HG03039 (cell line): ENCODE measurements at regions not wholly inside any gene's neighbourhood (a gene's known extent, or its start where the extent isn't known, plus 50 kb on each side); places are given as distances from the start of the nearest gene placed in this dataset.
"Not testable (repeated sequence)": the region's sequence is repeated elsewhere in the genome, so short reads cannot be mapped to it uniquely, and the experiment has no call there.

ENCODE experiments used
- ATAC-seq: cut with Tn5 transposase; IDR thresholded peaks from one replicate; pipeline ENCODE4 v1.9.1; 2021; ENCODE audit warnings: mild to moderate bottlenecking, moderate library complexity; ENCODE audit not compliant: unreplicated experiment

DNA sequence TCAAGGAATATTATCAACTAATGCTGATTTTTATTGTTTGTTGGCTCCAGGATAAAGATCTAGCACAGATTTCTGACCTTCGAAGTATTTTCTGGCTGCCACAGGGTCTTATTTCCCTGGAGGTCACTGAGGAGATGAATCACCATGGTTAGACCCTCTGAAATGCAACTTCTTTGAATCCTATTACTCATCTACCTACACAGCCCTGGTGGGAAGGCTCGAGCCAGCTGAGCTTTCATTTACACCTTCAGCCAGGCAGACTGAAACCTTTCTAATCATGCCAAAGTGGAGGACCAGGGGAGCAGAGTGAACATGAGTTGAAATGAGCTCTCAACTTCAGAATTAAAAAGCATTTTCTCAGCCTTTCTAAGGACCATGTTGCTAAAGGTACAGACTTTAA, 130.5 kb downstream of the SMIM20 start:
- no peak for ATAC-seq

DNA sequence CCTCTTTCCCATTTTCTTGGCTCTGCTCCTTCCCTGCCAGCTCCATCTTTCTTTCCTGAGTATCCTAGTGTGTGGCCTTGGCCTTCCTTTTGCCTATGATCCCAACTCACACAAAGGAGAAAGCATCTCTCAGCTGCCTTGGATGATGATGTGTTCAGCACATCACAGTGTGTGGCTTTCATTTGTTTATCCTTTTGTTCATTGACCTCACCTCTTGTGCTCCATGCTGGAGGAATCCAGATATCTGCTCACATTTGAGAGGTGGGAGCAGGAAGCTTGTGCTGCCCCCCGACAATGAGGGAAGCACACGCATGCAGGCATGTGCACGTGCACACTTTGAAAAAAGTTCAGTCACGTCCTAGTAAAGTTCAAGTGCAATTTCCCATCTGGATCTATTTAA, 131.0 kb downstream of the SMIM20 start:
- ATAC-seq = no peak

GRCh38 chr4:26047795-26048194, 133.8 kb downstream of the SMIM20 start:
- ATAC-seq = no peak

DNA sequence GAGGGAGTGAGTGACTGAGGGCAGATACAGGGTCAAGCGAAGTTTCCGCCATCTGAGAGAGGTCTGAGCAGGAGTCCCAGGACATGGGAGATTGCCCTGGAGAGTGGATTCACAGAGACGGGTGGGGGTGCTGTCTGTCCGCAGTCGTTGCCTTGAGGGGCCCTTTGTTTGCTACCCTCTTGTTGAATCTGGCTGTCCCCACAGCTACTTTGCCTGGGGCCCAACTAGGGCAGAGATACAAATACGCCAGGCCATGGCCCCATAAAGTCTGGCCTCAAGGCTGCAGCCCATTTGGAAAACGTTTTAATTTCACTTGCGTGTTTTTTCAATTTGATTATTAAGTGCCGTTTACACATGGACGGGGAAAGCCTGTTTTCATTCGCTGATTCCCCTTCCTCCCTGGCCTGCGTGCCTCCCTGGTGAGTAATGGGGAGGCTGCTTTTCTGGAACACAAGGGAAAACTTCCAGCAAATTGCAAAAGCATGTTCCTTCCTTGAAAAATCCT, 134.4 kb downstream of the SMIM20 start:
- ATAC-seq = no peak

GRCh38 chr4:26048950-26049349, 134.9 kb downstream of the SMIM20 start:
- no peak for ATAC-seq

DNA sequence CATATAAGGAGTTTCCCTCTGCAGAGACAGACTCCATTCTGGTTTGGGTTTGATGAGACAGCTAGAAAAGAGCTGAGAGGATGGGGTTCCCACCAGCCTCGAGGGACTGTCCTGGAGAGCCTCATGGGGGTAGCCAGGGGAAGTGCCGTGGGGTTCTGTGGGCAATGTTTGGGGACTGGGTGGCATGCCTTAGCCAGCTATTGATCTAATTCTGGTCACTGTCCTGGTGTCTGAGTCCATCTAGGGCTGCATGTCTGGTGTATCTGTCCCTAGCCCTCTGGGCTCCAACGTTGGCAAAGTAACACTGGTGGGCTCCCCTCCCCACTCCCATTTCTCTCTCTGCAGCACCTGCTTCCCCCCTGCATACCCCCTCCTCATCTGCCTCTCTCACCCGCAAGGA, 135.4 kb downstream of the SMIM20 start:
- ATAC-seq = no peak

DNA sequence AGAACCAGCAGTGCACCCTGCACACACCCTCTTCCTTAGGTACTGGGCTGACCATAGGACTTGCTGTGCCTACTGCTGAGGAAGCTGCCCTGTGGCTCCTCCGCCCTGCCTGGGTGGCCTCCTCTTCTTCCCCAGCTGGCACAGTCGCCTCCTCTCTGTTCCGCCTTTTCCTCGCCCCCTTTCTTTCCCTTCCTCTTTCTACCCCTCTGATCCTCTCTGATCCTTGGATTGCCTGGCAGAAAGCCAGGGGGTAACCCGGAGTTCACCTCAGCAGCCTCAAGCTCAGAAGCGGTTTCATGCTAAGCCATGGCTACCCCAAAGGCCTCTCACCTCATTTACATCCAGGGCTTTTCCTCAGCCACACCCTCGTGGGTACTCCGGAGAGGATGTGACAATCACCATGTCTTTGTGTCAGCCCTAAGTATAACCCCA, 136.2 kb downstream of the SMIM20 start:
- no peak for ATAC-seq

DNA sequence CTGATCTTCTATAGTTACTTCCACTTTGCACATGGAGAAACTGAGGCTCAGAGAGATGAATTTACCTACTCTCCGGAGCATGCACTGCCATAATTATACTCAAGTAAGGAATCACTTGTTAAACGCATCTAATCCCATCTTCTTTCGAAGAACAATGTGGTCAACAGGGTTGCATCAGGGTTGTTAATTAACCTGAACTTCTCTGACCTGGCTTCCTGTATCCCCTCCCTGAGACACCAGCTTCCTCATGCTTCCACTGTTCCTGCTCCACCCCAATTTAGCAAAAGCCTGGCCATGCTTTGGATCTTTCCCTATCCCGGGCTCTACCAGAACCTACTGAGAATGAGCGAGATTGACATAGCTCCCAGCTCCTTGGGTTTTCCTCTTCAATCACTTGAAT, 136.7 kb downstream of the SMIM20 start:
- ATAC-seq = no peak

DNA sequence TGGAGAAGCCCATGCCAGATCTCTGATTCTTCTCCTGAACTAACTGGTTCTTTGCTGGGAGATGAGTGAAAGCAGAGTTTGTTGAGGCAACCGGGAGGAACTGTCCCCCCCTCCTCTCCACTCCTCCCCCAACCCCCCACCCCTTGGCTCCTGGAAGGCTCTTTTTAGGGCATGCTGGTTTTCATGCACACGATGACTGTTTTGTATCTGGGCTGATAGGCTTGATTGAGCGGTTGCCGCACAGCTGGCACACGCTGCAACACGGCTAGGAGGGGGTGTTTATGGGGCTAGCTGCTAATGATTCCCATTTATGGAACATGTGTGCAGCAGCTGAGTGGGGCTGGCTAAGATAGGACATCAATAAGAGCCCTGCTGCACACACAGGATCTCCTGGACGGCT, 137.2 kb downstream of the SMIM20 start:
- no peak for ATAC-seq

GRCh38 chr4:26052663-26053541, 138.9 kb downstream of the SMIM20 start:
- no peak for ATAC-seq

DNA sequence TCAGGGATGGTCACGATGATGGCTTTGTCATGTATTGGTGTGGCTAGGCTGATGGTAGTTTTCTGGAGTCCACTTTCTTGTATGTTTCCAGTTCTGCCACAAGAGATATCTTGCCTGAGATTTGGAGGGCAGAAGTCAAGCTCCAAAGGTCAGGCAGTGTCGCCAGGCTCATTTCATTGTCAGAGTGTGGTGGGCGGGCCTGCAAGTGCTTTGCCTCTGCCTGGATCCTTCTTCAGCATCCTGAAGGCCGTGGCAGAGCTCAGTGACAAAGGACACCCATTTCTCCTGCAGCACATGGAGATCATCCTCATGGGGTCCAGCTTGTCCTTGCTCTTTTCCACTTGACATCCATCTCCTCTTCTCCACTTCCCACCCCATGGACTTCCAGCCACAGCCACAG, 139.7 kb downstream of the SMIM20 start:
- ATAC-seq = no peak

DNA sequence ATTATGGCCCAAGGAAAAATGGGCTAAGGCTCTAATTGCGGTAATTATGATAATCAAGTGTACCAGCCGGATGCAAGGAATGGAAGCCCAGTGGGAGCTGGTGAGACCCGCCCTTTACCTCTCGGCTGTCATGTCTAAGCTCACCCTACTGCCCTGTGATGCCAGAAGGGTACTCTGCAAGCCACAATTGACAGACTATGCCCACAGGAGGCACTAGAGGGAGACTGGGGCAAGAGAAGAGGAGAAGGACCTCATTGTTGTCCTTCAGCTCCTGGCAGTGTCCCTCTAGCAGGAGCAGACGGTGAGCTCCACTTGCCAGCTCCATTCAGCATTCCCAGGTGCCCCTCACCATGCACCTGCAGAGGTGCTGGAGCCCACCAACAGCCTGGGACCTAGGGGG, 141.8 kb downstream of the SMIM20 start:
- ATAC-seq = no peak

- no peak for ATAC-seq
Measured at GRCh38 chr4:26056406-26056805, 142.4 kb downstream of the SMIM20 start.

DNA sequence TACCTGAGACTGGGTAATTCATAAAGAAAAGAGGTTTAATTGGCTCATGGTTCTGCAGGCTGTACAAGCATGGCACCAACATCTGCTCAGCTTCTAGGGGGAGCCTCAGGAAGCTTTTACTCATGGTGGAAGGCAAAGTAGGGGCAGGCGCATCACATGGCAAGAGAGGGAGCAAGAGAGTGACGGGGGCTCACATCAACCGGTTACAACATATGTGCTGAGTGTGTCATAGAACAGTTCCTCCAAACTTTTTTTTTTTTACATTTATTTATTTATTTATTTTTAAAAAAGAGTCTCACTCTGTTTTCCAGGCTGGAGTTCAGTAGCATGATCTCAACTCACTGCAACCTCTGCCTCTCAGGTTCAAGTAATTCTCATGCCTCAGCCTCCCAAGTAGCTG, 143.8 kb downstream of the SMIM20 start:
- not testable (repeated sequence) for ATAC-seq

- ATAC-seq = peak; percentile 72
Measured at GRCh38 chr4:26058537-26058936, 144.5 kb downstream of the SMIM20 start.

- no peak for ATAC-seq
Measured at GRCh38 chr4:26059391-26060154, 145.6 kb downstream of the SMIM20 start.

GRCh38 chr4:26060286-26060685, 146.3 kb downstream of the SMIM20 start:
- ATAC-seq = no peak

DNA sequence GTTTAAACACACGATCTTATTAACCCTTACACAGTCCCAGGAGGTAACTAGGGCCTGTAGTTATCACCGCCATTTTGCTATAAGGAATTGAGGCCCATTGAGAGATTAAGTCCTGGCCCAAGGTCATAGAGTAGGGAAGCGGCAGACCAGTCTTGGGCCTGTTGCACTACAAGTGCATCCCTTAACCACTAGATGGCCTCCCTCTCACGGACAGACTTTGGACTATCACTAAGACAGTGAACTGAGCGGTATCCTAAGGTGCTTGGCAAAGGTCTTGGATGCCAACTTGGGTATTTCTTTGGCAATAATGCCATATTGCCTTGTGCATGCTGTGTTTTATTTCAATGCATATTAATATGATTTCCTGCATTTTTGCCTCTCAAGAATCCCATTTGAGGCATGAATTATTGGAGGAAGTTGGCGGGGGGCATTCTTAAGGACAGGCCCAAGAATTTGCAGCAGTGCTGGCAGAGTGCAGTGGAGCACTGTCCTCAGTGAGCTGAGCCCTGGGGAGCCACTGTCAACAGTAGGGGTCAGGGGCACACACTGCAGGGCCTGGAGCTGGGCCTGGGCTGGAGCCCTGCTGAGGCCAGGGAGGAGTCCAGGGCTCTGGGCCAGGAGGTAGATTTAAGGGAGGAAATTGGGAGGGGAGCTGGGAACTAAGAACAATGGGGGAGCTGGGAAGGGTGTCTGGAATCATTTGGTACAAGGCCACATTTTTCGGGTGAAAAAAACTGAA, 147.4 kb downstream of the SMIM20 start:
- ATAC-seq = no peak

- no peak for ATAC-seq
Measured at GRCh38 chr4:26062215-26062614, 148.2 kb downstream of the SMIM20 start.

DNA sequence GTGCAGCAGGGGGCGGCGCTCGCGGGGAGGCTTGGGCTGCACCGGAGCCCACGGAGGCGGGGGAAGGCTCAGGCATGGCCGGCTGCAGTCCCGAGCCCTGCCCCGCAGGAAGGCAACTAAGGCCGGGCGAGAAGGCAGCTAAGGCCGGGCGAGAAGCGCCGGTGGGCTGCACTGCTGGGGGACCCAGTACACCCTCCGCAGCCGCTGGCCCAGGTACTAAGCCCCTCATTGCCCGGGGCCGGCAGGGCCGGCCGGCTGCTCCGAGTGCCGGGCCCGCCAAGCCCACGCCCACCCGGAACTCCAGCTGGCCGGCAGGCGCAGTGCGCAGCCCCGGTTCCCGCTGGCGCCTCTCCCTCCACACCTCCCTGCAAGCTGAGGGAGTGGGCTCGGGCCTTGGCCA, 150.0 kb downstream of the SMIM20 start:
- not testable (repeated sequence) for ATAC-seq

- ATAC-seq = no peak
Measured at GRCh38 chr4:26065833-26066232, 151.8 kb downstream of the SMIM20 start.
